Neural cell (in vitro differentiated cells): ENCODE measurements at regions not wholly inside any gene's neighbourhood (a gene's known extent, or its start where the extent isn't known, plus 50 kb on each side); places are given as distances from the start of the nearest gene placed in this dataset.

Source experiments
- EZH2 ChIP-seq: fragments of 200-600, 300-800 bp; shearing (Covaris generic), sonication (generic); IDR thresholded peaks from 2 replicates; pipeline ENCODE4 v1.6.1; 2014; ENCODE audit warnings: antibody characterized with exemption, low read length, borderline replicate concordance, mild to moderate bottlenecking; ENCODE audit not compliant: insufficient read depth, poor library complexity, severe bottlenecking
- MXI1 ChIP-seq: fragments of 450-650 bp; conservative IDR thresholded peaks from 2 replicates; pipeline ENCODE4 v1.6.1; 2014; ENCODE audit warnings: antibody characterized with exemption, mild to moderate bottlenecking; ENCODE audit not compliant: poor library complexity, severe bottlenecking
- POLR2AphosphoS5 ChIP-seq: IDR thresholded peaks from 2 replicates; pipeline ENCODE4 v1.6.1; 2012
- RAD21 ChIP-seq: fragments of 450-650 bp; conservative IDR thresholded peaks from 2 replicates; pipeline ENCODE4 v1.6.1; 2014; ENCODE audit warnings: antibody characterized with exemption, mild to moderate bottlenecking, moderate library complexity
- TF ChIP-seq, protein P1 (sequence below): fragments of 450-650 bp; IDR thresholded peaks from 2 replicates; pipeline ENCODE4 v1.5.1; 2014; ENCODE audit warnings: antibody characterized with exemption, mild to moderate bottlenecking, moderate library complexity; ENCODE audit not compliant: poor library complexity, severe bottlenecking
- TF ChIP-seq, protein P2 (sequence below): IDR thresholded peaks from 2 replicates; pipeline ENCODE4 v1.6.1; 2012; ENCODE audit warnings: borderline replicate concordance

DNA sequence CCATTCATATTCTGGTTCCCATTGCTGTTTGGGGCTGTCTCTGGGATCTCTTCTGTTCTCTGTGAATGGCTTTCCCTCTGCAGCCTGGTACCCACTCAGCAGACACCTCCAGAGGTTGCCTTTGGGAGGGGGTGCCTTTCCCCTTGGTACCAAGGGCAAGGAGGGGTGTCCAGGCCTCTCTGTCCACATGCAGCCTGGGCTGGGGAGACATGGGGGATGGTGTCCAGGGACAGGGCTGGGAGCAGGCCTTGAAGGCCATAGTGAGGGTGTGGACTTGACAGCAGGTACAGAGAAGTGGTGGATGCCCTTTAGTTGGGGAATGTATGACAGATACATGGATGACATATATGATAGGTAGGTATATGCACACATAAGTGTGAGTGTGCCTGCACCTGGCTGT, 83.7 kb downstream of the PLXNA1 start:
- TF ChIP-seq, protein P1, sequence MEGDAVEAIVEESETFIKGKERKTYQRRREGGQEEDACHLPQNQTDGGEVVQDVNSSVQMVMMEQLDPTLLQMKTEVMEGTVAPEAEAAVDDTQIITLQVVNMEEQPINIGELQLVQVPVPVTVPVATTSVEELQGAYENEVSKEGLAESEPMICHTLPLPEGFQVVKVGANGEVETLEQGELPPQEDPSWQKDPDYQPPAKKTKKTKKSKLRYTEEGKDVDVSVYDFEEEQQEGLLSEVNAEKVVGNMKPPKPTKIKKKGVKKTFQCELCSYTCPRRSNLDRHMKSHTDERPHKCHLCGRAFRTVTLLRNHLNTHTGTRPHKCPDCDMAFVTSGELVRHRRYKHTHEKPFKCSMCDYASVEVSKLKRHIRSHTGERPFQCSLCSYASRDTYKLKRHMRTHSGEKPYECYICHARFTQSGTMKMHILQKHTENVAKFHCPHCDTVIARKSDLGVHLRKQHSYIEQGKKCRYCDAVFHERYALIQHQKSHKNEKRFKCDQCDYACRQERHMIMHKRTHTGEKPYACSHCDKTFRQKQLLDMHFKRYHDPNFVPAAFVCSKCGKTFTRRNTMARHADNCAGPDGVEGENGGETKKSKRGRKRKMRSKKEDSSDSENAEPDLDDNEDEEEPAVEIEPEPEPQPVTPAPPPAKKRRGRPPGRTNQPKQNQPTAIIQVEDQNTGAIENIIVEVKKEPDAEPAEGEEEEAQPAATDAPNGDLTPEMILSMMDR: no peak
- TF ChIP-seq EZH2: no peak
- no peak for TF ChIP-seq RAD21
- TF ChIP-seq, protein P2, sequence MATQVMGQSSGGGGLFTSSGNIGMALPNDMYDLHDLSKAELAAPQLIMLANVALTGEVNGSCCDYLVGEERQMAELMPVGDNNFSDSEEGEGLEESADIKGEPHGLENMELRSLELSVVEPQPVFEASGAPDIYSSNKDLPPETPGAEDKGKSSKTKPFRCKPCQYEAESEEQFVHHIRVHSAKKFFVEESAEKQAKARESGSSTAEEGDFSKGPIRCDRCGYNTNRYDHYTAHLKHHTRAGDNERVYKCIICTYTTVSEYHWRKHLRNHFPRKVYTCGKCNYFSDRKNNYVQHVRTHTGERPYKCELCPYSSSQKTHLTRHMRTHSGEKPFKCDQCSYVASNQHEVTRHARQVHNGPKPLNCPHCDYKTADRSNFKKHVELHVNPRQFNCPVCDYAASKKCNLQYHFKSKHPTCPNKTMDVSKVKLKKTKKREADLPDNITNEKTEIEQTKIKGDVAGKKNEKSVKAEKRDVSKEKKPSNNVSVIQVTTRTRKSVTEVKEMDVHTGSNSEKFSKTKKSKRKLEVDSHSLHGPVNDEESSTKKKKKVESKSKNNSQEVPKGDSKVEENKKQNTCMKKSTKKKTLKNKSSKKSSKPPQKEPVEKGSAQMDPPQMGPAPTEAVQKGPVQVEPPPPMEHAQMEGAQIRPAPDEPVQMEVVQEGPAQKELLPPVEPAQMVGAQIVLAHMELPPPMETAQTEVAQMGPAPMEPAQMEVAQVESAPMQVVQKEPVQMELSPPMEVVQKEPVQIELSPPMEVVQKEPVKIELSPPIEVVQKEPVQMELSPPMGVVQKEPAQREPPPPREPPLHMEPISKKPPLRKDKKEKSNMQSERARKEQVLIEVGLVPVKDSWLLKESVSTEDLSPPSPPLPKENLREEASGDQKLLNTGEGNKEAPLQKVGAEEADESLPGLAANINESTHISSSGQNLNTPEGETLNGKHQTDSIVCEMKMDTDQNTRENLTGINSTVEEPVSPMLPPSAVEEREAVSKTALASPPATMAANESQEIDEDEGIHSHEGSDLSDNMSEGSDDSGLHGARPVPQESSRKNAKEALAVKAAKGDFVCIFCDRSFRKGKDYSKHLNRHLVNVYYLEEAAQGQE: no peak
- no peak for TF ChIP-seq POLR2AphosphoS5
- TF ChIP-seq MXI1: no peak
